ENCODE measurements at regions not wholly inside any gene's neighbourhood (a gene's known extent, or its start where the extent isn't known, plus 50 kb on each side); places are given as distances from the start of the nearest gene placed in this dataset.
"Not testable (repeated sequence)": the region's sequence is repeated elsewhere in the genome, so short reads cannot be mapped to it uniquely, and the experiment has no call there.

GRCh38 chrY:3368459-3368858 is 210.4 kb upstream of the TGIF2LY start:
- DNase-seq (ENCODE audit: low spot score), result not testable (repeated sequence)

DNA sequence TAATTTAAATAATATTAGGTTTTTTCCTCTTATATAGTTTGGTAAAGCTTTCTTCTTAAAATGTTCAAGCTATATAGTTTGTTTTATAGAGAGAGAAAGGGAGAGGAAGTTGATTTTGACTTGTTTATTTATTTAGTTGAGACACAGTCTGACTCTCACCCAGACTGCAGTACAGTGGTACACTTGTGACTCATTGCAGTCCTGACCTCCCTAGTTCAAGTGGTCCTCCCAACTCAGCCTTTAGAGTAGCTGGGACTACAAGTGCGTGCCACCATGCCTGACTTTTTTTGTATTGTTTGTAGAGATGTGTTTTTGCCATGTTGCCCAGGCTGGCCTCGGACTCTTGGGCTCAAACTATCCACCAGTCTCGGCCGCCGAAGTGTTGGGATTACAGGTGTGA is 187.4 kb upstream of the TGIF2LY start:
- not testable (repeated sequence) for DNase-seq (ENCODE audit: low spot score)

DNA sequence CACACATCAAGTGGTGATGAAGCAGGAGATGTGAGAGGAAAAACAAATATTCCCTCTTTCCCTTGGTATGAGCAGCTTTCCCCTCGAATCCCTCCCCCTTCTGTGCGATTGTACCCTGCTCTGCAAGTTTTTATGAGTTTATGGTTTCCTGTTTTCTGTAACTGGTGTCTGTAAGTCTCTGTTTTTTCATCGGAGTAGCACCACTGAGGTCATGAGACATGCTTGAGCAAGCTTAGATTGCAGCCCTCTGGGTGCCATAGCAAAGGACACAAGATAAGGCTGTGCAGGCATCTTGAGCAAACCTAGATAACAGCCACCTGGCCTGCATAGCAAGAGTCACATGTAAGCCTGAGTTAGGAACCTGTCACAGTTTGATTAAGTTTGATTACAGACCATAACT is 174.6 kb upstream of the TGIF2LY start:
- not testable (repeated sequence) for DNase-seq (ENCODE audit: low spot score)

- peak; percentile 8 for DNase-seq (ENCODE audit: low spot score)
Measured at GRCh38 chrY:3405585-3405984, 173.3 kb upstream of the TGIF2LY start.

GRCh38 chrY:3406896-3407452 is 171.9 kb upstream of the TGIF2LY start:
- DNase-seq (ENCODE audit: low spot score), result not testable (repeated sequence)

GRCh38 chrY:3410322-3410892 is 168.5 kb upstream of the TGIF2LY start:
- not testable (repeated sequence) for DNase-seq (ENCODE audit: low spot score)

Data from pons (tissue), 1 donor.